Loucy (cell line): ENCODE measurements at regions not wholly inside any gene's neighbourhood (a gene's known extent, or its start where the extent isn't known, plus 50 kb on each side); places are given as distances from the start of the nearest gene placed in this dataset.

Experiments used
- H2AFZ ChIP-seq: fragments of 200-600 bp; sonication (generic); 2 replicates; pipeline ENCODE4 v1.6.0; 2016; ENCODE audit warnings: antibody characterized with exemption, mild to moderate bottlenecking, low read length, moderate library complexity
- H3F3A ChIP-seq: fragments of 200-600 bp; 2 replicates; pipeline ENCODE4 v1.6.0; 2016; ENCODE audit warnings: antibody characterized with exemption, low read depth, mild to moderate bottlenecking
- H3K27me3 ChIP-seq: fragments of 200-600 bp; sonication (generic); 2 replicates; pipeline ENCODE4 v1.6.1; 2014; ENCODE audit warnings: low read length, mild to moderate bottlenecking; ENCODE audit not compliant: insufficient read depth, poor library complexity, severe bottlenecking
- H3K36me3 ChIP-seq: fragments of 200-600 bp; sonication (generic); 2 replicates; pipeline ENCODE4 v1.6.1; 2016; ENCODE audit warnings: low read length; ENCODE audit not compliant: insufficient read depth
- H3K4me1 ChIP-seq: fragments of 200-600 bp; sonication (generic); 2 replicates; pipeline ENCODE4 v1.5.1; 2014; ENCODE audit warnings: low read length, mild to moderate bottlenecking; ENCODE audit not compliant: insufficient read depth, poor library complexity, severe bottlenecking
- H3K4me2 ChIP-seq: fragments of 200-600 bp; sonication (generic); 2 replicates; pipeline ENCODE4 v1.6.0; 2014; ENCODE audit warnings: antibody characterized with exemption, low read length, low read depth, mild to moderate bottlenecking; ENCODE audit not compliant: poor library complexity, severe bottlenecking
- H3K4me3 ChIP-seq: fragments of 200-600 bp; sonication (generic); 2 replicates; pipeline ENCODE4 v1.5.1; 2014; ENCODE audit warnings: low read length, mild to moderate bottlenecking, mixed read lengths; ENCODE audit not compliant: poor library complexity, severe bottlenecking
- H3K79me2 ChIP-seq: fragments of 200-600 bp; sonication (generic); 2 replicates; pipeline ENCODE4 v1.6.1; 2014; ENCODE audit warnings: low read length; ENCODE audit not compliant: insufficient read depth
- H3K9ac ChIP-seq: fragments of 200-600 bp; sonication (generic); 2 replicates; pipeline ENCODE4 v1.6.0; 2014; ENCODE audit warnings: mild to moderate bottlenecking, low read depth, low read length, moderate library complexity; ENCODE audit not compliant: poor library complexity, severe bottlenecking
- H3K9me2 ChIP-seq: fragments of 200-600 bp; sonication (generic); replicated peaks from 2 replicates; pipeline ENCODE4 v1.6.1; 2016; ENCODE audit warnings: low read depth, low read length, mixed read lengths
- H3K9me3 ChIP-seq: fragments of 200-600 bp; sonication (generic); 2 replicates; pipeline ENCODE4 v1.6.1; 2014; ENCODE audit warnings: mild to moderate bottlenecking, antibody characterized with exemption, low read length, low read depth; ENCODE audit not compliant: insufficient read depth
- H4K20me1 ChIP-seq: fragments of 200-600 bp; sonication (generic); 2 replicates; pipeline ENCODE4 v1.6.0; 2014; ENCODE audit warnings: antibody characterized with exemption, low read length, mild to moderate bottlenecking; ENCODE audit not compliant: insufficient read depth, poor library complexity, severe bottlenecking
- EZH2phosphoT487 ChIP-seq: fragments of 200-600 bp; IDR thresholded peaks from 2 replicates; pipeline ENCODE4 v1.6.1; 2018; ENCODE audit warnings: antibody characterized with exemption, mild to moderate bottlenecking, moderate library complexity, borderline replicate concordance
- TF ChIP-seq, protein P1 (sequence below): fragments of 200-600 bp; sonication (generic); conservative IDR thresholded peaks from 2 replicates; pipeline ENCODE4 v1.5.1; 2014; ENCODE audit warnings: mild to moderate bottlenecking, antibody characterized with exemption, low read length

DNA sequence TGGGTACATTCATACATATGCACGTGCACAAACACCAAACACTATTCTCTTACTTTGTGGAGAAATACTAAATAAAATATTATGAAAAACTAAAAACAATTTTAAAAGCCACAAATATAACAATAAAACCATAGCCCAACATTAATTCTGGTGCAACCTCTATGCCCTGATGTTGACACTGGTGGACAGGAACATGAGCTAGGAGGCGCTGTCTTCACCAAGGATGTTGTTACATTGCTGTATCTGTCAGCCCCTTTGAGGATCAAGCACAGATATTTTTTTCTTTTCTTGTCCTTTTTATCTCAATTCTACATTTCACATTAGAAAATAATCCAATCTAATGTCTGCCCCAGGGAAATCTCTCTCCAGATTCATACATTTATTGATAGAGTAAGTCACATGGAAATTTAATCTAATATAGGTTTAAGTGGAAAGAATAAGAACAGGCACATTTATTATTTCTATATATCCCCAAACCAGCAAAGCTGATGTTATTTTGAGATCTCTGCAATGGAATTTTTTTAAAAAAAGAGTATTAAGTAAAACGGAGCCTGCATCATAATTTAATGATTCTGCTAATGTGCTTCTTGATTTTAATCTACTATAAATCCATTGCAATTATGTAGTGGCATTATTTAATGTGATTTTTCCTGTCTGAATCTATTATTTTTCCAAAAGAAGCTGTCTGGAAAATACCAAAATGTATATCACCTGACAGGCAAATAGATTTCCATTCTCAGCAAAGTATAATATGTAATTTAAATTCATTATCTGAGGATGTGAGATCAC is 716.5 kb downstream of the MTRR start:
- no peak overlapping the region for H2AFZ ChIP-seq
- no peak overlapping the region for H3K4me3 ChIP-seq
- H3K4me1 ChIP-seq, result no peaks in the 10 kb centered on the region
- no peaks in the 10 kb centered on the region for H3K36me3 ChIP-seq
- TF ChIP-seq, protein P1, sequence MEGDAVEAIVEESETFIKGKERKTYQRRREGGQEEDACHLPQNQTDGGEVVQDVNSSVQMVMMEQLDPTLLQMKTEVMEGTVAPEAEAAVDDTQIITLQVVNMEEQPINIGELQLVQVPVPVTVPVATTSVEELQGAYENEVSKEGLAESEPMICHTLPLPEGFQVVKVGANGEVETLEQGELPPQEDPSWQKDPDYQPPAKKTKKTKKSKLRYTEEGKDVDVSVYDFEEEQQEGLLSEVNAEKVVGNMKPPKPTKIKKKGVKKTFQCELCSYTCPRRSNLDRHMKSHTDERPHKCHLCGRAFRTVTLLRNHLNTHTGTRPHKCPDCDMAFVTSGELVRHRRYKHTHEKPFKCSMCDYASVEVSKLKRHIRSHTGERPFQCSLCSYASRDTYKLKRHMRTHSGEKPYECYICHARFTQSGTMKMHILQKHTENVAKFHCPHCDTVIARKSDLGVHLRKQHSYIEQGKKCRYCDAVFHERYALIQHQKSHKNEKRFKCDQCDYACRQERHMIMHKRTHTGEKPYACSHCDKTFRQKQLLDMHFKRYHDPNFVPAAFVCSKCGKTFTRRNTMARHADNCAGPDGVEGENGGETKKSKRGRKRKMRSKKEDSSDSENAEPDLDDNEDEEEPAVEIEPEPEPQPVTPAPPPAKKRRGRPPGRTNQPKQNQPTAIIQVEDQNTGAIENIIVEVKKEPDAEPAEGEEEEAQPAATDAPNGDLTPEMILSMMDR, result no peak
- no peak for TF ChIP-seq EZH2phosphoT487
- no peaks in the 10 kb centered on the region for H3F3A ChIP-seq
- no peaks in the 10 kb centered on the region for H3K9me3 ChIP-seq
- H3K27me3 ChIP-seq, result no peaks in the 10 kb centered on the region
- no peak overlapping the region for H3K9ac ChIP-seq
- H3K9me2 ChIP-seq, result no peaks in the 10 kb centered on the region
- no peaks in the 10 kb centered on the region for H4K20me1 ChIP-seq
- no peak overlapping the region for H3K4me2 ChIP-seq
- H3K79me2 ChIP-seq, result no peaks in the 10 kb centered on the region

DNA sequence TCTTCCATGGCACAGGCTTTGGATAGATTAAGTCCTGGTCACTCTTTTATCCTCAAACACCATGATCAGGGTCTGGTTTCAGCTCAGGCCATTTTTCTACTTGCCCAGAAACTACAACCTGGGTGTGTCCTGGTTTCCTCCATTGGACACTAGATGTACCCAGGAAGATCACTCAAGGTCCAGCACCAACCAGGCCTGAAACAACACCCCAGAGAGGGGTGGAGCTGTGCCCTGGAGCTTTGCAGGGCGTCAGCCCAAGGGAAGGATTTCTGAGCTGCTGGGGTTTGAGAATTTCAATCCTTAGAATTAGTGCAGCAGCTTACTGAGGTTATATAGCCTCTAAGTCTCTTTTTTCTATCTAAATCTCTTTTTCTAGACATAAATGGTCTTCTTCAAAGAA is 722.0 kb downstream of the MTRR start:
- H3K9me3 ChIP-seq, result 0 out of 2 replicates have a peak, but pooled peaks cover 3% of the 10 kb centered on the region
- no peaks in the 10 kb centered on the region for H3K4me1 ChIP-seq
- H3F3A ChIP-seq, result no peaks in the 10 kb centered on the region
- H3K4me3 ChIP-seq, result no peak overlapping the region
- no peaks in the 10 kb centered on the region for H3K27me3 ChIP-seq
- no peak overlapping the region for H3K4me2 ChIP-seq
- TF ChIP-seq EZH2phosphoT487, result no peak
- TF ChIP-seq, protein P1, result no peak
- H2AFZ ChIP-seq, result no peak overlapping the region
- H3K9me2 ChIP-seq, result no peaks in the 10 kb centered on the region
- H4K20me1 ChIP-seq, result no peaks in the 10 kb centered on the region
- no peak overlapping the region for H3K9ac ChIP-seq
- H3K36me3 ChIP-seq, result no peaks in the 10 kb centered on the region
- H3K79me2 ChIP-seq, result no peaks in the 10 kb centered on the region

DNA sequence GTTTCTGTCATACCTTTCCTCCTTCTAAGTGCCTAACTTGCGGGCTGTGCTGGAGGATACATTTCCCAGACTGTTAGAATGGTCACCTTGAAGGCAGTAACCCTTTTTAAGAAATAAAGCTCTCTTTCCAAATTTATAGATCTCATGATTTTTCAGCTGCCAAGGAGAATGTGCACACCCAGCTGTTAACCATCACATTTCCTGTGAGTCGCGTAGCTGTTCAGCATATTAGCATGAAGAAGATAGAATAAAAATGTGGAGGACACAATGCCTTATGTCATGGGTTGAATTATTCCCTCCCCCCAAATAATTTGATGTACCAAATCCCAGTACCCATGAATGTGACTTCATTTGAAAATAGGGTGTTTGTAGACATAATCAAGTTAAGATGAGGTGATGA is 729.4 kb downstream of the MTRR start:
- Histone ChIP-seq H4K20me1 (no peaks in the 10 kb centered on the region), H2AFZ (no peak overlapping the region), H3K9me3 (peaks cover 3% of the 10 kb centered on the region; the same call in 1 of the 2 replicates), H3K36me3 (no peaks in the 10 kb centered on the region), H3K9me2 (no peaks in the 10 kb centered on the region), H3K4me2 (no peak overlapping the region), H3K27me3 (no peaks in the 10 kb centered on the region), H3K4me1 (no peaks in the 10 kb centered on the region), H3K4me3 (no peak overlapping the region), H3K9ac (no peak overlapping the region), H3K79me2 (no peaks in the 10 kb centered on the region), H3F3A (no peaks in the 10 kb centered on the region)
- TF ChIP-seq, protein P1, result no peak
- no peak for TF ChIP-seq EZH2phosphoT487
